PC-9 (cell line): ENCODE measurements at regions not wholly inside any gene's neighbourhood (a gene's known extent, or its start where the extent isn't known, plus 50 kb on each side); places are given as distances from the start of the nearest gene placed in this dataset.
"Not testable (repeated sequence)": the region's sequence is repeated elsewhere in the genome, so short reads cannot be mapped to it uniquely, and the experiment has no call there.

ENCODE experiments used
- BruUV-seq: library from RNA; stranded (reverse); fragments of 400-500 nt; replicated peaks from 2 replicates; lab custom pipeline; 2021; lab: Mats Ljungman, UMichigan
- CTCF ChIA-PET: fragments of 300-600 bp; sonication (Branson Sonifier 250); formaldehyde crosslinking; loops from one replicate; lab custom pipeline; 2022; ENCODE audit warnings: antibody characterized with exemption; lab: Charles Lee
- POLR2A ChIA-PET: fragments of 300-600 bp; sonication (Branson Sonifier 250); formaldehyde crosslinking; loops from one replicate; lab custom pipeline; 2022; ENCODE audit warnings: antibody characterized with exemption; ENCODE audit not compliant: unreplicated experiment; lab: Charles Lee
- DNase-seq, 2 experiments: peaks; one replicate each; pipeline versions ENCODE4 v3.0.0 to v3.0.0-alpha.2; 2015 to 2022; ENCODE audit warnings: mixed read lengths in 1 of 2
- H2AFZ ChIP-seq: fragments of 200-600 bp; sonication (generic); 2 replicates; pipeline ENCODE4 v1.8.1; 2017; ENCODE audit warnings: antibody characterized with exemption
- H3F3A ChIP-seq: fragments of 200-600 bp; sonication (generic); 2 replicates; pipeline ENCODE4 v1.8.1; 2017; ENCODE audit warnings: antibody characterized with exemption, mild to moderate bottlenecking, low read depth; ENCODE audit not compliant: insufficient read depth
- H3K27ac ChIP-seq: fragments of 200-600 bp; sonication (generic); 2 replicates; pipeline ENCODE4 v1.6.1; 2016; ENCODE audit warnings: mixed run types
- H3K27me3 ChIP-seq: fragments of 200-600 bp; sonication (generic); 2 replicates; pipeline ENCODE4 v1.6.1; 2016; ENCODE audit warnings: low read depth, mixed run types; ENCODE audit not compliant: insufficient read depth
- H3K36me3 ChIP-seq: fragments of 200-600 bp; sonication (generic); 2 replicates; pipeline ENCODE4 v1.6.1; 2016; ENCODE audit warnings: low read depth, mixed run types
- H3K4me1 ChIP-seq: fragments of 200-600 bp; sonication (generic); replicated peaks from 2 replicates; pipeline ENCODE4 v1.6.1; 2016; ENCODE audit warnings: mixed run types; ENCODE audit not compliant: insufficient read depth
- H3K4me2 ChIP-seq: fragments of 200-600 bp; sonication (generic); 2 replicates; pipeline ENCODE4 v1.6.1; 2017; ENCODE audit warnings: mixed run types
- H3K4me3 ChIP-seq: fragments of 200-600 bp; sonication (generic); 2 replicates; pipeline ENCODE4 v1.6.1; 2016; ENCODE audit warnings: mixed run types
- H3K79me2 ChIP-seq: fragments of 200-600 bp; sonication (generic); 2 replicates; pipeline ENCODE4 v1.6.1; 2017; ENCODE audit warnings: low read depth, mixed run types
- H3K9me2 ChIP-seq: fragments of 200-600 bp; sonication (generic); 2 replicates; pipeline ENCODE4 v1.8.1; 2017; ENCODE audit warnings: mild to moderate bottlenecking; ENCODE audit not compliant: insufficient read depth
- H3K9me3 ChIP-seq: fragments of 200-600 bp; sonication (generic); 2 replicates; pipeline ENCODE4 v1.8.1; 2016; ENCODE audit warnings: low read depth; ENCODE audit not compliant: insufficient read depth
- H4K20me1 ChIP-seq: fragments of 200-600 bp; sonication (generic); 2 replicates; pipeline ENCODE4 v1.8.1; 2017; ENCODE audit not compliant: insufficient read depth
- CTCF ChIP-seq: fragments of 200-600 bp; sonication (generic); conservative IDR thresholded peaks from 2 replicates; pipeline ENCODE4 v1.6.1; 2017; ENCODE audit warnings: mixed run types, antibody characterized with exemption, mild to moderate bottlenecking, moderate library complexity
- EZH2 ChIP-seq: fragments of 200-600 bp; sonication (generic); IDR thresholded peaks from 2 replicates; pipeline ENCODE4 v1.8.0; 2017; ENCODE audit warnings: antibody characterized with exemption, low read depth
- intact Hi-C: fragments of 100-400 bp; cut with micrococcal nuclease; formaldehyde crosslinking; loops from one replicate; pipeline ENCODE4 v1.10.0; 2022; ENCODE audit not compliant: unreplicated experiment

- TF ChIP-seq EZH2 = no peak
- TF ChIP-seq CTCF = no peak
- CTCF ChIA-PET = no interaction called here
- DNase-seq = peak in 1 of 2 experiments; percentile 62
- Histone ChIP-seq H3K9me3 (no peaks in the 10 kb centered on the region), H4K20me1 (no peaks in the 10 kb centered on the region), H3K4me2 (no peak overlapping the region), H3K79me2 (no peaks in the 10 kb centered on the region), H3F3A (peaks cover 4% of the 10 kb centered on the region; the same call in 1 of the 2 replicates), H3K36me3 (no peaks in the 10 kb centered on the region), H3K4me1 (peaks cover 37% of the 10 kb centered on the region), H3K9me2 (no peaks in the 10 kb centered on the region), H3K27me3 (no peaks in the 10 kb centered on the region), H2AFZ (no peak overlapping the region), H3K27ac (no peak overlapping the region; the same call in 1 of the 2 replicates), H3K4me3 (no peak overlapping the region)
- no TSS peak for BruUV-seq
- POLR2A ChIA-PET = no interaction called here
- intact Hi-C loops = loop anchor here (5.0 kb wide), 1 partner anchor 51 kb away; no protein-coding TSS in a partner anchor
Measured at GRCh38 chr6:137813308-137813970, 53.6 kb upstream of the TNFAIP3 start.

GRCh38 chr6:137814030-137814429 lies 53.0 kb upstream of the TNFAIP3 start:
- H3K4me1 ChIP-seq = peaks cover 31% of the 10 kb centered on the region
- H2AFZ ChIP-seq, H3F3A ChIP-seq, BruUV-seq, H4K20me1 ChIP-seq, H3K27ac ChIP-seq, H3K9me3 ChIP-seq, H3K9me2 ChIP-seq, H3K4me3 ChIP-seq, DNase-seq, H3K79me2 ChIP-seq, H3K4me2 ChIP-seq, POLR2A ChIA-PET, H3K36me3 ChIP-seq, CTCF ChIA-PET, H3K27me3 ChIP-seq: not testable (repeated sequence)
- intact Hi-C loops = loop anchor here (5.0 kb wide), 1 partner anchor 52 kb away; no protein-coding TSS in a partner anchor

GRCh38 chr6:137815692-137816091 lies 51.4 kb upstream of the TNFAIP3 start:
- no peak for DNase-seq
- Histone ChIP-seq H3K4me3 (no peak overlapping the region), H3K9me2 (no peaks in the 10 kb centered on the region), H3F3A (no peaks in the 10 kb centered on the region), H3K4me2 (no peak overlapping the region), H3K27ac (no peak overlapping the region), H3K27me3 (no peaks in the 10 kb centered on the region), H3K79me2 (no peaks in the 10 kb centered on the region), H2AFZ (no peak overlapping the region), H3K9me3 (no peaks in the 10 kb centered on the region), H3K36me3 (no peaks in the 10 kb centered on the region), H4K20me1 (no peaks in the 10 kb centered on the region), H3K4me1 (peaks cover 25% of the 10 kb centered on the region)
- ChIA-PET POLR2A (no interaction called here), CTCF (no interaction called here)
- no peak for TF ChIP-seq EZH2
- no peak for TF ChIP-seq CTCF
- BruUV-seq = no TSS peak
- intact Hi-C loops = no loop called here
